DMS153 treated with DMSO at 0.1 percent for 48 hours (cell line): ENCODE measurements at regions not wholly inside any gene's neighbourhood (a gene's known extent, or its start where the extent isn't known, plus 50 kb on each side); places are given as distances from the start of the nearest gene placed in this dataset.
"Not testable (repeated sequence)": the region's sequence is repeated elsewhere in the genome, so short reads cannot be mapped to it uniquely, and the experiment has no call there.

Experiments used
- DNase-seq: peaks from one replicate; lab custom pipeline; 2025; ENCODE audit not compliant: unreplicated experiment; lab: John Stamatoyannopoulos, UW

GRCh38 chr1:120941066-120941465 lies 51.5 kb downstream of the PPIAL4A start:
- DNase-seq = not testable (repeated sequence)

GRCh38 chr1:120941836-120942217 lies 52.3 kb downstream of the PPIAL4A start:
- not testable (repeated sequence) for DNase-seq

GRCh38 chr1:120942218-120942944 lies 52.8 kb downstream of the PPIAL4A start:
- DNase-seq = peak; percentile 51

GRCh38 chr1:120942945-120943319 lies 53.4 kb downstream of the PPIAL4A start:
- DNase-seq = not testable (repeated sequence)

- DNase-seq = not testable (repeated sequence)
Observed at GRCh38 chr1:120944691-120945090, 55.1 kb downstream of the PPIAL4A start.

- DNase-seq = not testable (repeated sequence)
Observed at GRCh38 chr1:120945122-120945521, 55.6 kb downstream of the PPIAL4A start.

GRCh38 chr1:120947114-120947513 lies 57.5 kb downstream of the PPIAL4A start:
- not testable (repeated sequence) for DNase-seq

- not testable (repeated sequence) for DNase-seq
Observed at GRCh38 chr1:120949724-120950123, 60.2 kb downstream of the PPIAL4A start.

- DNase-seq = not testable (repeated sequence)
Observed at GRCh38 chr1:120950633-120951032, 61.1 kb downstream of the PPIAL4A start.

GRCh38 chr1:120951100-120951499 lies 61.5 kb downstream of the PPIAL4A start:
- not testable (repeated sequence) for DNase-seq

GRCh38 chr1:120952207-120952870 lies 62.8 kb downstream of the PPIAL4A start:
- DNase-seq = not testable (repeated sequence)

- not testable (repeated sequence) for DNase-seq
Observed at GRCh38 chr1:120952871-120953265, 63.3 kb downstream of the PPIAL4A start.

GRCh38 chr1:120954736-120955135 lies 65.2 kb downstream of the PPIAL4A start:
- no peak for DNase-seq

GRCh38 chr1:120955961-120956360 lies 66.4 kb downstream of the PPIAL4A start:
- not testable (repeated sequence) for DNase-seq

- DNase-seq = not testable (repeated sequence)
Observed at GRCh38 chr1:120966018-120966417, 76.4 kb downstream of the PPIAL4A start.

GRCh38 chr1:120972863-120973262 lies 83.3 kb downstream of the PPIAL4A start:
- not testable (repeated sequence) for DNase-seq

- not testable (repeated sequence) for DNase-seq
Observed at GRCh38 chr1:120973836-120974235, 84.3 kb downstream of the PPIAL4A start.

GRCh38 chr1:120977279-120977678 lies 87.7 kb downstream of the PPIAL4A start:
- DNase-seq = not testable (repeated sequence)

GRCh38 chr1:120981489-120982094 lies 92.0 kb downstream of the PPIAL4A start:
- DNase-seq = not testable (repeated sequence)

- not testable (repeated sequence) for DNase-seq
Observed at GRCh38 chr1:120994614-120995013, 105.0 kb downstream of the PPIAL4A start.

- DNase-seq = not testable (repeated sequence)
Observed at GRCh38 chr1:120995025-120995424, 105.5 kb downstream of the PPIAL4A start.
